Prostate gland (tissue), 2 donors: ENCODE measurements at regions not wholly inside any gene's neighbourhood (a gene's known extent, or its start where the extent isn't known, plus 50 kb on each side); places are given as distances from the start of the nearest gene placed in this dataset.

Source experiments
- DNase-seq: peaks from one replicate; pipeline ENCODE4 v3.0.0-alpha.2; 2019; ENCODE audit warnings: low spot score
- H3K27ac ChIP-seq, 2 donors: fragments of 200-600 bp; sonication (generic); 2 replicates each; pipeline ENCODE4 v1.5.1; 2017 to 2019
- H3K27me3 ChIP-seq: fragments of 200-600 bp; sonication (generic); replicated peaks from 2 replicates; pipeline ENCODE4 v1.5.1; 2019; ENCODE audit not compliant: insufficient read depth
- H3K36me3 ChIP-seq, 2 donors: fragments of 200-600 bp; sonication (generic); 1 replicate in 1 of 2; 2 replicates in 1 of 2; pipeline versions ENCODE4 v1.5.1 to v1.8.1; 2017 to 2019
- H3K4me1 ChIP-seq: fragments of 200-600 bp; sonication (generic); replicated peaks from 2 replicates; pipeline ENCODE4 v1.5.1; 2019
- H3K4me3 ChIP-seq, 2 donors: fragments of 200-600 bp; sonication (generic); 2 replicates each; pipeline ENCODE4 v1.5.1; 2017 to 2019
- H3K9me3 ChIP-seq: fragments of 200-600 bp; sonication (generic); 2 replicates; pipeline ENCODE4 v1.5.1; 2017
- POLR2A ChIP-seq: fragments of 450-650 bp; IDR thresholded peaks from one replicate; pipeline ENCODE4 v1.6.1; 2016; ENCODE audit warnings: antibody characterized with exemption, mild to moderate bottlenecking
- POLR2AphosphoS5 ChIP-seq: sonication (generic); formaldehyde crosslinking; IDR thresholded peaks from one replicate; pipeline ENCODE4 v1.6.1; 2017; ENCODE audit warnings: antibody characterized with exemption
- WGBS: methylation state at CpG from one replicate; pipeline ENCODE4 v1.1.5; 2018; 5-methylcytosine and 5-hydroxymethylcytosine counted together
- intact Hi-C: fragments of 100-400 bp; cut with DNase I; formaldehyde crosslinking; loops from one replicate; pipeline ENCODE4 v1.14.2; 2022
- TF ChIP-seq, protein P1 (sequence below), 4 experiments: fragments of 200-600 bp in 2 of 4; fragments of 450-650 bp in 2 of 4; sonication (generic) in 2 of 4; IDR thresholded peaks; 1 replicate in 3 of 4; 2 replicates in 1 of 4; pipeline ENCODE4 v1.5.1; 2016 to 2019; ENCODE audit warnings: antibody characterized with exemption in 4 of 4, mild to moderate bottlenecking in 2 of 4, moderate library complexity in 2 of 4

DNA sequence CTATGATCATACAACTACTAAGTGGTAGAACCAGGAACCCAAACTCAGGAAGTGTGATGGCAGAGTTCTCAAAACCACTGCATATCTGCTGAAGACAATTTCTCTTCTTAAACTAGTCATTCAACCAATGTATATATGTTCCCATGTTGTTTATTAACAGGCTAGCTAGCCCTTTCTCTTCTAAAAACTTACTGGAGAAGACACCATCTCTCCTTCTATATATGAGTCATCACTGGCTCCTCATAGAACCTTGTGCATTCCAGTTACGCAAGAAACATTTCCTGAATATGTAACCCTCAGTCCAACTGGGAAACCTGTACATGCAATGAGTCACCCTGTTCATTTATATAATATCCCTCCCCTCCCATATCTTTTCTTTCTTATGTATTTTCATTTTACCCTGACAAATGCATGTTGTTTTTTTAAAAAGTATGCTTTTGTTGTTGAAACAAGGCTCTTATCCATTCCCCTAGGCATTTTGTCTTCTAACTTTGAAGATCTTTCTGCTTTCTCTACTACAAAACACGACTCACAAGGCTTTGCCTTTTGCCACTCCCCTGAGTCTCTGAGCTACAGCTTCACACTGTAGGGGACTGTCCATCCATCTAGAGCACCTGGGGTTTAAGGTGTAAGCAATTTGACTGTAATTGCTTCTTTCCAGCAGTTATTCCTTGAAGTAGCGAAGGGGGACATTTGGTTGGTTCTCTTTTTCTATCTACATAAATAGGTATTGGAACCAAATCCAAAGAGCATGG lies 119.5 kb downstream of the ANXA1 start:
- Histone ChIP-seq H3K9me3 (no peaks in the 10 kb centered on the region), H3K36me3 (no peaks in the 10 kb centered on the region), H3K4me3 (no peak overlapping the region), H3K27ac (no peak overlapping the region), H3K27me3 (no peaks in the 10 kb centered on the region), H3K4me1 (no peaks in the 10 kb centered on the region)
- DNase-seq, result no peak
- TF ChIP-seq POLR2A (no peak), POLR2AphosphoS5 (no peak)
- TF ChIP-seq, protein P1, sequence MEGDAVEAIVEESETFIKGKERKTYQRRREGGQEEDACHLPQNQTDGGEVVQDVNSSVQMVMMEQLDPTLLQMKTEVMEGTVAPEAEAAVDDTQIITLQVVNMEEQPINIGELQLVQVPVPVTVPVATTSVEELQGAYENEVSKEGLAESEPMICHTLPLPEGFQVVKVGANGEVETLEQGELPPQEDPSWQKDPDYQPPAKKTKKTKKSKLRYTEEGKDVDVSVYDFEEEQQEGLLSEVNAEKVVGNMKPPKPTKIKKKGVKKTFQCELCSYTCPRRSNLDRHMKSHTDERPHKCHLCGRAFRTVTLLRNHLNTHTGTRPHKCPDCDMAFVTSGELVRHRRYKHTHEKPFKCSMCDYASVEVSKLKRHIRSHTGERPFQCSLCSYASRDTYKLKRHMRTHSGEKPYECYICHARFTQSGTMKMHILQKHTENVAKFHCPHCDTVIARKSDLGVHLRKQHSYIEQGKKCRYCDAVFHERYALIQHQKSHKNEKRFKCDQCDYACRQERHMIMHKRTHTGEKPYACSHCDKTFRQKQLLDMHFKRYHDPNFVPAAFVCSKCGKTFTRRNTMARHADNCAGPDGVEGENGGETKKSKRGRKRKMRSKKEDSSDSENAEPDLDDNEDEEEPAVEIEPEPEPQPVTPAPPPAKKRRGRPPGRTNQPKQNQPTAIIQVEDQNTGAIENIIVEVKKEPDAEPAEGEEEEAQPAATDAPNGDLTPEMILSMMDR (IDR thresholded peaks at IDR 0.05), result no peak
- intact Hi-C loops, result no loop called here
- WGBS, result 73% methylated on average over 3 of the region's 3 CpGs

DNA sequence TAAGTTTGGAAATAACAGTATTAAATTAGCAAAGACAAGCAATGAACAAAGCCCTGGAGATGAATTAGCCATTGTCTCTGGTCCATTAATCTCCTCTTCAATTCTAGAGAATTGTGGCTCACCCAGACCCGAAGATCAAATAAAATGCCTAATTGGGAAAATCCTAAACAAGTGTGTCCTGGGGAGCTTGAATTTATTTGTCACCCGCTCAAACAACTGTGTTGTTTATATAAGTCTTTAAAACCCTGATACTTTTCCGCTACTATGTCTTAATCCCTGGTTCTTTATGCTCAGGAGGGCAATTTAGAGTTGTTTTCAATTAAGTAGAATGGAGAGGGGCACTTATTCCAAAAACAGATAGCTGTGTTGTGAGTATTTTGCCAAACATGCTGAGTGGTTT lies 128.4 kb downstream of the ANXA1 start:
- H3K4me1 ChIP-seq, result no peaks in the 10 kb centered on the region
- H3K36me3 ChIP-seq, result no peaks in the 10 kb centered on the region
- no peak overlapping the region for H3K27ac ChIP-seq
- 31% methylated on average over 3 of the region's 3 CpGs for WGBS
- no peaks in the 10 kb centered on the region for H3K27me3 ChIP-seq
- H3K9me3 ChIP-seq, result no peaks in the 10 kb centered on the region
- intact Hi-C loops, result no loop called here
- no peak for DNase-seq
- no peak overlapping the region for H3K4me3 ChIP-seq
- TF ChIP-seq POLR2AphosphoS5, result no peak
- TF ChIP-seq POLR2A, result no peak
- TF ChIP-seq, protein P1 (IDR thresholded peaks at IDR 0.05), result no peak

DNA sequence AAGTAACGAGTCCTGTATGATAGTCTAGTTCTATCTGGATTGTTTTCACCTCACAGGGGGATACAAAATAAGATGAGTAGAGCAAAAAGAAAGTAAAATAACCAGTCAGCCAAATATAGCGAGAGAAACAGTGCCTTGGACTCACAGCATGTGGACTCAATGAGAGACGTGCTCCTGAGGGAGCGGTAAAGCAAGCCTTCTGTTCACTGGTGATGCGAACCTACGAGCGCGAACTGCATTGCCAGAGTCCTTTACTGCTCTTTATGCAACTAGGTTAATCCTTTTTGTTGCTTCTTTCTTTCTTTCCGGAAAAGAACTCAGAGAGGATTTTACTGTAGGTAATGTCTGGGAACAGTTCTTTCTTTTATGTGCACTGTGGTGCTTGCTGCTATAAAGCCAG lies 132.7 kb downstream of the ANXA1 start:
- Histone ChIP-seq H3K36me3 (no peaks in the 10 kb centered on the region), H3K27ac (no peak overlapping the region), H3K27me3 (no peaks in the 10 kb centered on the region), H3K9me3 (no peaks in the 10 kb centered on the region), H3K4me3 (no peak overlapping the region), H3K4me1 (no peaks in the 10 kb centered on the region)
- DNase-seq, result no peak
- WGBS, result 81% methylated on average over 9 of the region's 9 CpGs
- TF ChIP-seq, protein P1 (IDR thresholded peaks at IDR 0.05), result no peak
- no peak for TF ChIP-seq POLR2AphosphoS5
- no peak for TF ChIP-seq POLR2A
- intact Hi-C loops, result no loop called here

DNA sequence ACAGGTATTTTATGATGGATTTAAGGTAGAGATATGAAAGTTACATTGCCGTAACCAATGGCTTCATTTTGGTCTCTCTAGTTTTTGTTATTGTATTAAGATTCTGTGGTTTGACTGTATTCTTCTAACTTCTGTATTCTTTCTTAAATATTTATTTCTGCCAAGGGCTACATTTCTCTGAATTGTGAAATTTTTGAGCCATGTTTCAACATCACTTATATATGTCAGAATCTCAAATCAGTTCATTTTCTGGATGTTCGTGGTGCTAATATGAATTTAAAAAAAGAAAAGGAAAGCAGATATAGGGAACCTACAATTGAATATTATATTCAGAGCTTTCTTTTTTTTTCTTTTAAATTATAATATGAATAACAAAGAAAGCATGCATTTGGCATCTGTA lies 142.7 kb downstream of the ANXA1 start:
- TF ChIP-seq POLR2A (no peak), POLR2AphosphoS5 (no peak)
- TF ChIP-seq, protein P1 (IDR thresholded peaks at IDR 0.05), result no peak
- intact Hi-C loops, result no loop called here
- no peaks in the 10 kb centered on the region for H3K4me1 ChIP-seq
- no peak overlapping the region for H3K4me3 ChIP-seq
- no peaks in the 10 kb centered on the region for H3K9me3 ChIP-seq
- H3K27me3 ChIP-seq, result no peaks in the 10 kb centered on the region
- H3K27ac ChIP-seq, result no peak overlapping the region
- H3K36me3 ChIP-seq, result no peaks in the 10 kb centered on the region
- WGBS, result 92% methylated on average over 2 of the region's 2 CpGs
- no peak for DNase-seq

DNA sequence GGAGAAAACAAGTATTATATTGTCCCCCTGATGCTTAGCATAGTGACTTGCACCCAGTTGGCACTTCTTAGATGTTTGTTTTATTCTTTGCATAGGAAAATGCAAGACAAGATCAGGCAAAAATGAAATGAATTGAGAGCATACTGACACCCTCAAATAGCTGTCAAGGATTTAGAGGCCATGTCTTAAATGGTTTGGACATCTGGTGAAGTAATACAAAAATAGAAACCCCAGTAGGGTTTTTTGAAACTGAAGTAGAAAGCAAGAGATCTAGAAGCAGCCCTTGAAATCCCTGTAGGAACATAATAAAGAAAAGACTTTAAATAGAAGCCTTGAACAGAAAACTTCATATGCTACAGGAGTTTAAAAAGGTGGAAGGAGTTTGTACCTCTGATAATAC lies 174.3 kb downstream of the ANXA1 start:
- Histone ChIP-seq H3K36me3 (no peaks in the 10 kb centered on the region), H3K4me1 (no peaks in the 10 kb centered on the region), H3K27ac (no peak overlapping the region), H3K4me3 (no peak overlapping the region), H3K27me3 (no peaks in the 10 kb centered on the region), H3K9me3 (no peaks in the 10 kb centered on the region)
- intact Hi-C loops, result no loop called here
- TF ChIP-seq POLR2AphosphoS5 (no peak), POLR2A (no peak)
- TF ChIP-seq, protein P1 (IDR thresholded peaks at IDR 0.05), result no peak
- no peak for DNase-seq
